Activated naive CD8-positive, alpha-beta T cell treated with anti-CD3 and anti-CD28 coated beads, Interleukin-2, amount 10 ng/mL, durations not matched to agents 7 days and 5 days (primary cell): ENCODE measurements at regions not wholly inside any gene's neighbourhood (a gene's known extent, or its start where the extent isn't known, plus 50 kb on each side); places are given as distances from the start of the nearest gene placed in this dataset.

ENCODE experiments used
- ATAC-seq: fragments of 150-1000 bp; cut with Tn5 transposase; one replicate; pipeline ENCODE4 v1.10.0; 2021; ENCODE audit warnings: low read depth, moderate library complexity
- POLR2A ChIA-PET: fragments of 350-600 bp; sonication (Branson Sonifier 250); formaldehyde crosslinking; loops from one replicate; lab custom pipeline; 2021; ENCODE audit warnings: antibody characterized with exemption; lab: Charles Lee
- DNase-seq: peaks from one replicate; pipeline ENCODE4 v3.0.0; 2021
- H3K27ac Mint-ChIP-seq: one replicate; pipeline ENCODE4 v1.8.0; 2022; ENCODE audit warnings: mild to moderate bottlenecking, mixed read lengths
- H3K27me3 Mint-ChIP-seq: one replicate; pipeline ENCODE4 v1.8.0; 2022; ENCODE audit warnings: mild to moderate bottlenecking, moderate library complexity, mixed read lengths
- H3K36me3 Mint-ChIP-seq: one replicate; pipeline ENCODE4 v1.8.0; 2021; ENCODE audit warnings: mild to moderate bottlenecking, mixed read lengths
- H3K4me1 Mint-ChIP-seq: one replicate; pipeline ENCODE4 v1.8.0; 2021; ENCODE audit warnings: mixed read lengths
- H3K4me3 Mint-ChIP-seq: one replicate; pipeline ENCODE4 v1.8.0; 2022; ENCODE audit warnings: mild to moderate bottlenecking, moderate library complexity, mixed read lengths
- H3K9me3 Mint-ChIP-seq: one replicate; pipeline ENCODE4 v1.8.0; 2021; ENCODE audit warnings: mixed read lengths

DNA sequence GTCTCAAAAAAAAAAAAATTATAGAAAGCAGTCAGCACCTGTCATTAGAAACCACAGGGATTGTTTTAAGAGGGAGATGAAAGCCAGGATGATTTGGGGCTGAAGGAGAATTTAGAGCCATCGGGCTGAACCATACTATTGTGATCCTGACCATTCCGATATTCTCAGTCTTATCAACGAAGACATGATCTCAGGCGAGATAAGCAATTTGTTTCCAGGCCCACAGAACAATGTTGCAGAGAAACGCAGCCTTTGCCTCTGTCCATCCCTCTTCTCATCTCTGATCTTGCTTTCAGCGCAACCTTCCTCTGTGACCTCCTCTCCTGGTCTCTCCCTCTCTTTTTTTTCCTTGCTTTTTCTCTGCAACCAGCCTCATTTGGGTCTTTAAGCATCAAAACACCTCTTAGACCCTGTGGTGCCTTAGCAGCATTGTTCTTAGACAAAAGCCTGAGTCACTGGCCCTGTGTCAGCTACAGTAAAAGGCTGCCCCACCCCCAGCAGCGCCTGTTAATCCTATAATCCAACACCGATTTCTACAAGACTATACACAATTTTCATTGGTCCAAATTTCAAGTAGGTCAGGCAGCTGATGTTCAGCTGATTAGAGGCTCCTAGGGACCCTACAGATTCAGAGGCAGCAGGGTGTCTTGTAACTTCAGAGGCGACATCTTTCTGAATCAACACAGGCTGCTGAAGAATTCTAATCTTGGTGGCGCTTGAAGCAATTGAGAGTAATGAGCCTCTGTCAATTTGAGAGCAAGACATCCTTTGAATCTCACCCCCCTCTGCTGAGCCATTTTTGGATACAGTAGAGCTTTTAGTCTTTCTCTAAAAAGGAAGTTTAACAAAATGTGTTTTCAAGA lies 206.0 kb downstream of the NCK2 start:
- H3K27me3 Mint-ChIP-seq, result peaks cover 2% of the 10 kb centered on the region

DNA sequence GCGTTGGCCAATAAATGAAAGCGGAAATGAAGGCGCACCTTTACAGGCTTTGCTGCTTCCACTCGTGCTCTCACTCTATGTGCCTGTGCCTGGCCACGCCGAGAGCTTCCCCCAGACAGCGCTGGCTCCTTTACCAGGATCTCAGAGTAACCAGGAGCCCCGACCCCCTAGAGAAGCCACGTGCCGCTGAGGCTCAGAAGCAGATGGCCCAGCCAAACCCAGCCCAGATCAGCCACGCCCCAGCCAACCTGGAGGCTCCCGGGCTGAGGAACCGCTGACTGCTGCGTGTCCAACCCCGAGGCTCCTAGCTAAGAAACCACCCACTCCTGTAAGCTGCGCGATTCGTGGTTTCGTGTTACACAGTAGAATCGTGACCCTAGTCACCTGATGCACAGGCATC lies 199.3 kb downstream of the NCK2 start:
- Mint-ChIP-seq H3K27ac (no peak overlapping the region), H3K4me3 (no peak overlapping the region), H3K27me3 (peaks cover 2% of the 10 kb centered on the region), H3K4me1 (no peaks in the 10 kb centered on the region), H3K36me3 (peaks cover 4% of the 10 kb centered on the region), H3K9me3 (peaks cover 11% of the 10 kb centered on the region)
- ATAC-seq (no peak), DNase-seq (no peak)
- POLR2A ChIA-PET, result no interaction called here

More for the DNA sequence above, 206.0 kb downstream of the NCK2 start:
- no peak overlapping the region for H3K4me3 Mint-ChIP-seq
- no peak for ATAC-seq
- POLR2A ChIA-PET, result no interaction called here
- peaks cover 32% of the 10 kb centered on the region for H3K4me1 Mint-ChIP-seq
- H3K9me3 Mint-ChIP-seq, result no peaks in the 10 kb centered on the region
- no peak overlapping the region for H3K27ac Mint-ChIP-seq
- no peaks in the 10 kb centered on the region for H3K36me3 Mint-ChIP-seq
- DNase-seq, result no peak
